AG09319 (cell line): ENCODE measurements at regions not wholly inside any gene's neighbourhood (a gene's known extent, or its start where the extent isn't known, plus 50 kb on each side); places are given as distances from the start of the nearest gene placed in this dataset.

Experiments used
- DNase-seq: peaks from one replicate; pipeline ENCODE4 v3.0.0-alpha.2; 2010; ENCODE audit warnings: low read depth; ENCODE audit errors: extremely low read depth
- CTCF ChIP-seq: IDR thresholded peaks from 2 replicates; pipeline ENCODE4 v1.5.1; 2011; ENCODE audit warnings: low read depth, mild to moderate bottlenecking, inconsistent platforms, low read length, moderate library complexity

GRCh38 chr18:61172624-61173023 is 160.6 kb upstream of the CDH20 start:
- TF ChIP-seq CTCF: no peak
- DNase-seq: no peak

- no peak for DNase-seq
- no peak for TF ChIP-seq CTCF
Observed at GRCh38 chr18:61173554-61173953, 159.7 kb upstream of the CDH20 start.

- TF ChIP-seq CTCF: no peak
- DNase-seq: no peak
Observed at GRCh38 chr18:61183798-61184197, 149.4 kb upstream of the CDH20 start.

GRCh38 chr18:61187971-61188370 is 145.3 kb upstream of the CDH20 start:
- DNase-seq: no peak
- TF ChIP-seq CTCF: no peak

- DNase-seq: no peak
- TF ChIP-seq CTCF: no peak
Observed at GRCh38 chr18:61189376-61189775, 143.9 kb upstream of the CDH20 start.

- TF ChIP-seq CTCF: no peak
- no peak for DNase-seq
Observed at GRCh38 chr18:61194726-61195125, 138.5 kb upstream of the CDH20 start.

GRCh38 chr18:61196750-61197149 is 136.5 kb upstream of the CDH20 start:
- TF ChIP-seq CTCF: no peak
- no peak for DNase-seq
